ENCODE measurements at regions not wholly inside any gene's neighbourhood (a gene's known extent, or its start where the extent isn't known, plus 50 kb on each side); places are given as distances from the start of the nearest gene placed in this dataset.

GRCh38 chr3:79885407-79885806 is 117.6 kb upstream of the ROBO1 start:
- H3K27ac ChIP-seq, result no peak overlapping the region
- TF ChIP-seq, protein P1, sequence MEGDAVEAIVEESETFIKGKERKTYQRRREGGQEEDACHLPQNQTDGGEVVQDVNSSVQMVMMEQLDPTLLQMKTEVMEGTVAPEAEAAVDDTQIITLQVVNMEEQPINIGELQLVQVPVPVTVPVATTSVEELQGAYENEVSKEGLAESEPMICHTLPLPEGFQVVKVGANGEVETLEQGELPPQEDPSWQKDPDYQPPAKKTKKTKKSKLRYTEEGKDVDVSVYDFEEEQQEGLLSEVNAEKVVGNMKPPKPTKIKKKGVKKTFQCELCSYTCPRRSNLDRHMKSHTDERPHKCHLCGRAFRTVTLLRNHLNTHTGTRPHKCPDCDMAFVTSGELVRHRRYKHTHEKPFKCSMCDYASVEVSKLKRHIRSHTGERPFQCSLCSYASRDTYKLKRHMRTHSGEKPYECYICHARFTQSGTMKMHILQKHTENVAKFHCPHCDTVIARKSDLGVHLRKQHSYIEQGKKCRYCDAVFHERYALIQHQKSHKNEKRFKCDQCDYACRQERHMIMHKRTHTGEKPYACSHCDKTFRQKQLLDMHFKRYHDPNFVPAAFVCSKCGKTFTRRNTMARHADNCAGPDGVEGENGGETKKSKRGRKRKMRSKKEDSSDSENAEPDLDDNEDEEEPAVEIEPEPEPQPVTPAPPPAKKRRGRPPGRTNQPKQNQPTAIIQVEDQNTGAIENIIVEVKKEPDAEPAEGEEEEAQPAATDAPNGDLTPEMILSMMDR (conservative IDR thresholded peaks at IDR 0.05), result no peak

GRCh38 chr3:79884354-79884753 is 116.6 kb upstream of the ROBO1 start:
- TF ChIP-seq, protein P1 (conservative IDR thresholded peaks at IDR 0.05), result no peak
- H3K27ac ChIP-seq, result no peak overlapping the region

DNA sequence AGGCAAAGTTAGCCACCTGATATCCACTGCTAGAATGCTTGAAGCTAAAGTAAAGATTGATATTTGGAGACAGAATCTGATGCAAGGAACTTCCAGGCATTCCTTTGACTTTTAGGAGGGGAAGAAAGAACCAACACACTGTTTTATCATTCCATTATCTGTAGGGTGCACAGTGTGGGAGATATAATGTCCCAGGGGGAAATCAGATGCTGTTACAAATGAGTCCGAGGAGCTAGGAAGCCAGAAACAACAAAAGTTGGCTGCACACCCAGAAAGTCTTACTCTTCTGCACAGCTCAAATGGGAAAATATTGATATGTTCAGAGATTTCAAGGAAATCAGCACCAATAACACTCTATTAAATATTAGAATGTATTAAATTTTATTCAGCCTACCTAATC is 113.6 kb upstream of the ROBO1 start:
- TF ChIP-seq, protein P1 (conservative IDR thresholded peaks at IDR 0.05), result no peak
- no peak overlapping the region for H3K27ac ChIP-seq

DNA sequence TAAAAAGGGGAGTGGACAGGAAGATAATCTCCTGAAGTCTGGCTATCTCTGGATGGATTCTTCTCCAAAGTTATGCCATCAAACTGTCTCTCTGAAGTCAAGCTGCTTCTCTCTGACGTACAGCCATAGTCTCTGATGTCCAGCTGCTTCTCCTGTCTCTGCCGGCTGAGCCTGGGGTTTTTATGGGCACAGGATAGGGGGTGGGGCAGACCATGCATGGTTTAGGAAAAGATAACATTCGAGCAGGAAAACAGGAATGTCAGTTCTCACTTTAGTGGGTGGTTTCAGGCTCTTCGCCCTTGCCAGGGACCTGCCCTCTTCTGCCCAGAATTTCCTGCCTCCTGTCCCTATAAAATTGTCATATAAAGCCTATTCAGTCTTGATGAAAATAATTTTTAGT is 110.9 kb upstream of the ROBO1 start:
- TF ChIP-seq, protein P1 (conservative IDR thresholded peaks at IDR 0.05), result no peak
- H3K27ac ChIP-seq, result no peak overlapping the region

DNA sequence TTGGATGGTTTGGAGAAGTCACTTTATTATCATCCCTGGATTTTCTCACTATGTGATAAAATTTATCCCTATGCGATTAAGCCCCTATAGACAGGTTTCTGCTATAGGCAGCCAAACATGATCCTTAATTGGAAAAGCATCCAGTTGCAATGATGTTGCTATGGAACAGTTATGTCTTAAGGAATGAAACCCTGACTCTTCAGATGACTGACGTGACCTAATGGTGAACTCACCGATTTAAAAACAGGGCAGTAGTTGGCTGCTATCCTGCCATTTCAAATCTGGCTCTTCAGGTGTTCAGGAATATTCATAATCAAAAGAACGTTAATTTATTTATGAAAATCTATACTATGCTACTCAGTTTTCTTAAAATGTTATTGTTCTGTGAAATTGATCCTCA is 106.8 kb upstream of the ROBO1 start:
- H3K27ac ChIP-seq, result no peak overlapping the region
- TF ChIP-seq, protein P1 (conservative IDR thresholded peaks at IDR 0.05), result no peak

DNA sequence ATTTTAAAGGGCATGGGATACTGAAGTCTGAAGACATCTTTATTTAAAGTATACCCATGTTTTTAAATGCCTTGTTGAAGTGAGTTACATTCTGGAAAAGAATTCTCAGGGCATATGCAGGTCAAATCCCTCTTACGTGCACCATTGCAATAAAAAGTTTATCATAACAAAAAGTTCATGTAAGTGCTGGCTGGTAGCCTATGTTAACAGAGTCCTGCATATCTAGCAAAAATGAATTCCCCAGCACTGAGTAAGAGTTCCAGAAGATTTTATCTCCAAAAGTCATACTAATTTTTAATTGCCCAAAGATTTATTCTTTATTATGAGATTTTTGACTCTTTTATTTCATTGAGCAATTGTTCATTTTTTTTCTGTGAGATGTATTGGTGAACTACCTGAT is 104.7 kb upstream of the ROBO1 start:
- TF ChIP-seq, protein P1 (conservative IDR thresholded peaks at IDR 0.05), result no peak
- H3K27ac ChIP-seq, result no peak overlapping the region

DNA sequence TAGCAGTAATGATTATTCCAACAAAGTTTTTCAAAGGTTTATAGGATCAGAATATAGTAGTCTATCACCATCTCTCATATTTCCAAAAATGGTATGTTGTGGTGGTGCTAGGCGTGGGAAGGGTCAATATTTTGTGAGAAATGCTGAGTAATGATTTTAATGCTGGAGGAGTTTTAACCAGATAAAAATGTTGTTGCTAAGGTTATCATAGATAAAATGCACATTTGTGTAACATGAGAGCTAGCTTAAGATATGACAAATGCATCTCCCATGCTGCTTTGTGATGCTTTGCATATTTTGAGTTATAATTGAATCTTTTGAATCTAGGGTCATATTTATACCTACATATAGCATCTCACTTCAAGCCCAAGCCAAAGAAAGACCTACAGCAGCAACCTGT is 103.9 kb upstream of the ROBO1 start:
- TF ChIP-seq, protein P1 (conservative IDR thresholded peaks at IDR 0.05), result no peak
- no peak overlapping the region for H3K27ac ChIP-seq

- H3K27ac ChIP-seq, result no peak overlapping the region
- TF ChIP-seq, protein P1 (conservative IDR thresholded peaks at IDR 0.05), result no peak
Observed at GRCh38 chr3:79870313-79870620, 102.5 kb upstream of the ROBO1 start.
